HEK293T (cell line): ENCODE measurements at regions not wholly inside any gene's neighbourhood (a gene's known extent, or its start where the extent isn't known, plus 50 kb on each side); places are given as distances from the start of the nearest gene placed in this dataset.

Experiments used
- CTCF ChIA-PET: fragments of 350-600 bp; formaldehyde crosslinking; extraction: SDS; loops from one replicate; lab custom pipeline; 2021; ENCODE audit warnings: antibody characterized with exemption, inconsistent platforms; lab: Yijun Ruan, JAX
- POLR2A ChIA-PET: fragments of 350-600 bp; formaldehyde crosslinking; extraction: SDS; loops from one replicate; lab custom pipeline; 2020; ENCODE audit warnings: antibody characterized with exemption, inconsistent platforms; lab: Yijun Ruan, JAX
- DNase-seq: peaks from one replicate; pipeline ENCODE4 v3.0.0; 2012; ENCODE audit warnings: mixed read lengths; ENCODE audit errors: extremely low spot score
- ARNT ChIP-seq: fragments of 450-650 bp; IDR thresholded peaks from 2 replicates; pipeline ENCODE4 v1.6.1; 2017; ENCODE audit warnings: mild to moderate bottlenecking
- BHLHE40 ChIP-seq: fragments of 450-650 bp; IDR thresholded peaks from 2 replicates; pipeline ENCODE4 v1.6.1; 2016; ENCODE audit warnings: mild to moderate bottlenecking, moderate library complexity, borderline replicate concordance
- CTBP1 ChIP-seq: fragments of 450-650 bp; IDR thresholded peaks from 2 replicates; pipeline ENCODE4 v1.6.1; 2016; ENCODE audit warnings: borderline replicate concordance
- ELF4 ChIP-seq: fragments of 450-650 bp; IDR thresholded peaks from 2 replicates; pipeline ENCODE4 v1.6.1; 2017; ENCODE audit warnings: antibody characterized with exemption
- FOXA1 ChIP-seq: fragments of 450-650 bp; IDR thresholded peaks from 2 replicates; pipeline ENCODE4 v1.6.1; 2016; ENCODE audit warnings: mild to moderate bottlenecking
- FOXK2 ChIP-seq: fragments of 450-650 bp; IDR thresholded peaks from 2 replicates; pipeline ENCODE4 v1.6.1; 2016; ENCODE audit warnings: mild to moderate bottlenecking
- FOXM1 ChIP-seq: fragments of 450-650 bp; IDR thresholded peaks from 2 replicates; pipeline ENCODE4 v1.6.1; 2017; ENCODE audit warnings: mild to moderate bottlenecking, borderline replicate concordance
- HDGF ChIP-seq: fragments of 450-650 bp; IDR thresholded peaks from 2 replicates; pipeline ENCODE4 v1.6.1; 2017; ENCODE audit warnings: antibody characterized with exemption, borderline replicate concordance
- L3MBTL2 ChIP-seq: fragments of 450-650 bp; conservative IDR thresholded peaks from 2 replicates; pipeline ENCODE4 v1.6.1; 2016; ENCODE audit warnings: mild to moderate bottlenecking
- LEF1 ChIP-seq: fragments of 450-650 bp; IDR thresholded peaks from 2 replicates; pipeline ENCODE4 v1.6.1; 2017; ENCODE audit warnings: mild to moderate bottlenecking, borderline replicate concordance
- NFRKB ChIP-seq: fragments of 450-650 bp; IDR thresholded peaks from 2 replicates; pipeline ENCODE4 v1.6.1; 2016; ENCODE audit warnings: mild to moderate bottlenecking, moderate library complexity
- PKNOX1 ChIP-seq: fragments of 450-650 bp; IDR thresholded peaks from 2 replicates; pipeline ENCODE4 v1.6.1; 2016
- SP1 ChIP-seq: fragments of 450-650 bp; IDR thresholded peaks from 2 replicates; pipeline ENCODE4 v1.6.1; 2017
- SUZ12 ChIP-seq: fragments of 450-650 bp; IDR thresholded peaks from 2 replicates; pipeline ENCODE4 v1.6.1; 2016; ENCODE audit warnings: mild to moderate bottlenecking
- TARDBP ChIP-seq: fragments of 450-650 bp; IDR thresholded peaks from 2 replicates; pipeline ENCODE4 v1.6.1; 2016
- ZNF384 ChIP-seq: fragments of 450-650 bp; IDR thresholded peaks from 2 replicates; pipeline ENCODE4 v1.6.1; 2016

- ChIA-PET CTCF (interaction anchor here (0.6 to 1.5 kb wide), 2 partner anchors 9 to 34 kb away, joined by 3 read pairs; no protein-coding TSS in a partner anchor), POLR2A (interaction anchor here (0.9 to 1.0 kb wide), 4 partner anchors 9 to 88 kb away, joined by 3 to 5 read pairs (median 4); no protein-coding TSS in a partner anchor)
- no peak for DNase-seq
- TF ChIP-seq ARNT (no peak), FOXK2 (no peak), NFRKB (no peak), ZNF384 (no peak), PKNOX1 (no peak), ELF4 (no peak), LEF1 (no peak), BHLHE40 (no peak), HDGF (no peak), L3MBTL2 (no peak), SP1 (no peak), FOXA1 (no peak), FOXM1 (no peak), CTBP1 (no peak), SUZ12 (no peak), TARDBP (no peak)
Measured at GRCh38 chr9:36765468-36766341, 193.0 kb downstream of the MELK start.

GRCh38 chr9:36768677-36769076 lies 196.0 kb downstream of the MELK start:
- no peak for TF ChIP-seq SUZ12
- TF ChIP-seq SP1, result no peak
- TF ChIP-seq TARDBP, result no peak
- no peak for TF ChIP-seq CTBP1
- no peak for TF ChIP-seq FOXM1
- no peak for TF ChIP-seq ARNT
- TF ChIP-seq FOXK2, result no peak
- no peak for TF ChIP-seq L3MBTL2
- no peak for TF ChIP-seq NFRKB
- no peak for TF ChIP-seq HDGF
- TF ChIP-seq PKNOX1, result no peak
- no peak for TF ChIP-seq ZNF384
- no peak for TF ChIP-seq FOXA1
- TF ChIP-seq BHLHE40, result no peak
- TF ChIP-seq LEF1, result no peak
- no peak for TF ChIP-seq ELF4
- no peak for DNase-seq
- ChIA-PET CTCF (no interaction called here), POLR2A (no interaction called here)

GRCh38 chr9:36770025-36770424 lies 197.3 kb downstream of the MELK start:
- POLR2A ChIA-PET, result no interaction called here
- TF ChIP-seq LEF1 (no peak), ARNT (no peak), FOXK2 (no peak), HDGF (no peak), FOXM1 (no peak), NFRKB (no peak), ELF4 (no peak), SP1 (no peak), PKNOX1 (no peak), TARDBP (no peak), CTBP1 (no peak), SUZ12 (no peak), L3MBTL2 (no peak), FOXA1 (no peak)
- no peak for DNase-seq
- CTCF ChIA-PET, result no interaction called here

GRCh38 chr9:36772449-36773403 lies 200.0 kb downstream of the MELK start:
- DNase-seq, result no peak
- no peak for TF ChIP-seq LEF1
- TF ChIP-seq ZNF384, result no peak
- no peak for TF ChIP-seq TARDBP
- TF ChIP-seq PKNOX1, result no peak
- ChIA-PET CTCF (no interaction called here), POLR2A (no interaction called here)

- ChIA-PET CTCF (no interaction called here), POLR2A (no interaction called here)
- TF ChIP-seq PKNOX1 (no peak), FOXM1 (no peak), CTBP1 (no peak), FOXA1 (no peak), TARDBP (no peak), SP1 (no peak), ZNF384 (no peak), FOXK2 (no peak), BHLHE40 (no peak), LEF1 (no peak), NFRKB (no peak), HDGF (no peak)
- no peak for DNase-seq
Measured at GRCh38 chr9:36778682-36779081, 206.0 kb downstream of the MELK start.
